NB4 (cell line): ENCODE measurements at regions not wholly inside any gene's neighbourhood (a gene's known extent, or its start where the extent isn't known, plus 50 kb on each side); places are given as distances from the start of the nearest gene placed in this dataset.
"Not testable (repeated sequence)": the region's sequence is repeated elsewhere in the genome, so short reads cannot be mapped to it uniquely, and the experiment has no call there.

Experiments
- CTCF ChIP-seq: IDR thresholded peaks from one replicate; pipeline ENCODE4 v1.5.1; 2012; ENCODE audit warnings: low read depth, low read length
- MAX ChIP-seq: IDR thresholded peaks from 2 replicates; pipeline ENCODE4 v1.6.1; 2011; ENCODE audit warnings: low read depth, low read length
- POLR2A ChIP-seq: IDR thresholded peaks from 2 replicates; pipeline ENCODE4 v1.6.1; 2011; ENCODE audit warnings: mild to moderate bottlenecking; ENCODE audit not compliant: insufficient read length; ENCODE audit errors: extremely low read depth

GRCh38 chr15:44904651-44905340 is 51.7 kb upstream of the TERB2 start:
- not testable (repeated sequence) for TF ChIP-seq MAX, POLR2A, CTCF
